Stimulated activated CD4-positive, alpha-beta T cell treated with anti-CD3 and anti-CD28 coated beads, Interleukin-15, amount 100 ng/mL, for 24 hours (primary cell): ENCODE measurements at regions not wholly inside any gene's neighbourhood (a gene's known extent, or its start where the extent isn't known, plus 50 kb on each side); places are given as distances from the start of the nearest gene placed in this dataset.

Source experiments
- DNase-seq: peaks from one replicate; pipeline ENCODE4 v3.0.0-alpha.2; 2020

- no peak for DNase-seq
Measured at GRCh38 chr4:173919196-173919595, 364.3 kb downstream of the FBXO8 start.

DNA sequence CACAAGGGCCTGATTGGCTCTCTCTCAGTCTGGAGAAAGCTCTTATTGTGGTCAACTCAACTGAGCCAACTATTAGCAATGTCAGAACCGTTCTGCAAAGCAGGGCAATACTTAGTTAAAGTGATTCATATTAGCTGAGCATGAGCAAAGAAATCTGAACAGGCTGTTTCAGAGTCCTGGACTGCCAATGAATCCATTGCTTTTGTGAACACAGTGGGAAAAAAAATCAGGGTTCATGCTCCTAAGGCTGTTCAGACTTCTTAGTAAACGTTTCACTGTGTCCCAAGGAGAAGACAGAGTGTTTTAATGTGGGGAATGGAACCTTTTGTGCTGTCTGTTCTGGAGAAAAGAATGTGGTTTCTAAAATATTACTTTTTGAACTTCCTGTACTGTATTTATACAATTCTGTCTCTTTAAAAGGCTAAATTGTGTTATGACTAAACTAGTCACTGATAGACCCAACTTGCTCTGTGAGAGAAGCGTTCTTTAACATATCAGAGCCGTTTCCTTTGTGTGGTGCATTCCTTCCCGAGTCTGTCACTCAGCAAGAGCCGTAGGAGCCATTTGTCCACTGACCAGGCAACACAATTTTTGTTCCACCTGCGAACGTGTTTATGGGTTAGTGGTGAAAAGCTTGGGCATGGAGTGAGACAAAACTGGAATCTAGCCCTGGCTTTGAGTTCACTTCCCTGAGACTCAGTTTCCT, 366.1 kb downstream of the FBXO8 start:
- DNase-seq: no peak

DNA sequence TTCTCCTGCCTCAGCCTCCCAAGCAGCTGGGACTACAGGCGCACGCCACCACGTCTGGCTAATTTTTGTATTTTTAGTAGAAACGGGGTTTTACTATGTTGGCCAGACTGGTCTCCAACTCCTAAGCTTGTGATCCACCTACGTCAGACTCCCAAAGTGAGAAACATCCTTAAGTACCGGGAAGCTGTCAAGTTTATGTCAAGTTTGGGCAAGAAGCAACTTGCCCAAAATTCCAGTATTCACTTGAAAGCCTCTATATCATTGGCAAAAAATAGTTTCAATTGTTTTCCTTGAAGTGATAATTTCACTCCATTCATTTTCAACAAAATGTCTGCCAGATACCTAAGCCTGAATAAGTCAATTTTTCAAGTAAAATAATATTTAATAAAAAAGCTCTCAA, 370.0 kb downstream of the FBXO8 start:
- DNase-seq: no peak

DNA sequence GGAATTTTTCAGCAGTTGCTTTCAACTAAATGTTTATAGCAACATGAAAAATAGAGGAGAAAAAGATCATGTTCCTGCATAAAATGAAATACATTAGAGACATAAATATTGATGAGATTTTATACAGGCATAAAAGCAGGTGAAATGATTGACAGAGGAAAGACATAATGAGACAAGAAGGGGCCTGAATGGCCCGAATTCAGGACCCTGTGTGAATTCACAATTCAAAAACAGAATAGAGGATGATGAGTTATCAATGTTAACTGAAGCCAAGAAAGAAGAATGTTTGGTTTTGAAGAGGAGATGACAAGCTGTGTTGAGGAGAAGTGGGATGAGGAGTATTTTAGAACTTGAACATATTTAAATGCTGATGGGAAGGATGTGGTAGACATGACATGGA, 371.1 kb downstream of the FBXO8 start:
- DNase-seq: no peak

- no peak for DNase-seq
Measured at GRCh38 chr4:173910891-173911290, 372.6 kb downstream of the FBXO8 start.

- no peak for DNase-seq
Measured at GRCh38 chr4:173909294-173909693, 374.2 kb downstream of the FBXO8 start.

GRCh38 chr4:173899813-173900212, 369.8 kb upstream of the HAND2 start:
- DNase-seq: no peak

- DNase-seq: no peak
Measured at GRCh38 chr4:173891072-173891471, 361.0 kb upstream of the HAND2 start.

DNA sequence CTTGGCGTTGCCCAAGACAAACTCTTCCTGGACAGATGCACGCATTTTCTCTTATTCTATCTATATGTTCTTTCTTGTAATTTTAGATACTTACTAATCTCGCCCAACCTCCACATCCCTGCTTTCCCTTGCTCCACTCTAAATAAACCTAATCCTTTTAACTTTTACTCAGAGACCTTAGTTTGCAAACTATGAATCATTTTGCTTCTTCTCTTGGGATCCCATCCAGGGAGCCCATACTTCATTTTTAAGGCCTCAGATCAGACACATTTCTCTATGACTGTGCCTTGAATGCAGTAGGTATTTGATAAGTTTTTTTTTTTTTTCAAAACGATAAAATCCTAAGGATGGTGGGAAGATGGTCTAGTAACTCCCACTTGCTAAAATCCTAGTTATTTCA, 353.8 kb upstream of the HAND2 start:
- DNase-seq: no peak

DNA sequence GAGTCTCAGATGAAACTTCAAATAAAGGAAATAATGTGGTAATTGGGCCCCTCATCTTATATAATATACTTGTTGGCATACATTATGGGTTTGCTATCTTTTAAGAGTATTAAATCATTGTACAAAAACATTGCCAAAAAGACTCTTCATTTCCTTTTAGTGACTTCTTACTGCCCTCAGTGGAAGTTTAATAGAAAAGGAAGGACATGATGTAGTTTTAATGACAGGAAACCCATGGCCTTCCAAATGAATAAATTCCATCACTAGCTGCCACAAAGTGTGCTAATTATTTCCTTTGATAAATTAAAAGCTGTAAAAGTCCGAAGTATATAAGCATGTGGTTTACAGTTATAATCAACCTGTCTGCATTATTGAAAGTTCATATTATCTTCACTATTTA, 350.9 kb upstream of the HAND2 start:
- DNase-seq: no peak

GRCh38 chr4:173879509-173879908, 349.5 kb upstream of the HAND2 start:
- no peak for DNase-seq

GRCh38 chr4:173878701-173879100, 348.7 kb upstream of the HAND2 start:
- no peak for DNase-seq

DNA sequence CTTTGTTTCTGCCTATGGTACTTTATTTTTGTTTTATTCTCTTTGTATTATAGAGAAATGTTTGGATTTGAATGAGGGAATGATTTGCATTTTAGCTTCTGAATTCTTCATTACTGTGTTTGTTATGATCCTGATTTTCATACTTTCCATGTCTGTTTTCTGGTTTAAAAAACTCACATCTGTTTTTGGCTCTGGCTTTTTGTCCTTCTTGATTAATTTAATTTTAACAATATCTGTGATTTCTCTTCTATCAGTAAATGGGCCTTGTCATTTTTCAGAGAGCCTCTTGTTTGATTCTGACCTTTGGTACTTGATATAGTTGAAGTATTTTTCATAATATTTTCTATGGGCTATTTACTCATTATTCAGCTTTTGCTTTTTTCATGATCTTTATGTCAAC, 341.6 kb upstream of the HAND2 start:
- DNase-seq: no peak

DNA sequence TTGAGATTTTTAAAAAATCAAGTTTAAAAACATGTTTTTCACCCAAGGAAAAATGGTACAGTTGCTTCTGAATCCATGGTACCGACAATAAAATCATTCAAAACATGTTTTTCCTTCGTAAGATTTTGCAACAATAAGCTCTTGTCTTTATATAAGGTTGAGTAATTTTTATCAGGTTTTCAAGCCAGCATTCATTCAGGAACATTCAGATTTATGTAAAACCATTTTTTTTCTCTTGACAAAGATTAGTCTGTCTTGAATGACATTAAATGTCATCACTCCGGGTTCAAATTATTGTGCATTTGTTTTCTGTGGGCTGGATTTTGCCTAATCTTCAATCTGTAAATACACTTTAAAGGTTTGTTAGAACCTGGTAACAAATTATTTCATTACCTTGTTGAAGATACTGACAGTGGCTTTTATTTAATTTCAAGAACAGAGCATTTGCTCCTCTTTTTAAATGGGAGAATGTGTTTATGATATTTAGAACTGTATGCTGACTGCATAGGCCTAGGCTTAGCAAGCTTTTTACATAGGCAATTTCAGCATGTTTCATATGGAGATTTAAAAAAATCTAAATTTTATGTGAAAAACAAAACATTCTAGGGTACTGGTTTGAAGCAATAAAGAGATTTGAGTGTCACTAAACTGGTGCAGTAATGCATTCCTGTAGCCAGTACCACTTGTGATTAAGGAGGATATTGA, 336.4 kb upstream of the HAND2 start:
- DNase-seq: no peak

DNA sequence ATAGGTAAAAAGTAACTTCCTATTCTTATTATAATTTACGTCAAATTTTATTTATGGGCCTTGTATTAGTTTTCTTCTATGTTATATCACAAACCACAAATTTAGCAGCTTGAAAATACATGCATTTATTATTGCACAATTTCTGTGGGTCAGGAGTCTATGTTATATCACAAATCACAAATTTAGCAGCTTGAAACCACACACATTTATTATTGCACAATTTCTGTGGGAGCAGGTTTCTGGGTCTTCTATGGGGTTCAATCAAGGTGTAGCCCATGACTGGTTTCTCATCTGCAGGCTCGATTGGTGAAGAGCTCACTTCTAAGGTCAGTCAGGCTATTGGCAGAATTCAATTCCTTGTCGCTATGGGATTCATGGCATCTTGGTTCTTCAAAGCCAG, 332.7 kb upstream of the HAND2 start:
- no peak for DNase-seq

DNA sequence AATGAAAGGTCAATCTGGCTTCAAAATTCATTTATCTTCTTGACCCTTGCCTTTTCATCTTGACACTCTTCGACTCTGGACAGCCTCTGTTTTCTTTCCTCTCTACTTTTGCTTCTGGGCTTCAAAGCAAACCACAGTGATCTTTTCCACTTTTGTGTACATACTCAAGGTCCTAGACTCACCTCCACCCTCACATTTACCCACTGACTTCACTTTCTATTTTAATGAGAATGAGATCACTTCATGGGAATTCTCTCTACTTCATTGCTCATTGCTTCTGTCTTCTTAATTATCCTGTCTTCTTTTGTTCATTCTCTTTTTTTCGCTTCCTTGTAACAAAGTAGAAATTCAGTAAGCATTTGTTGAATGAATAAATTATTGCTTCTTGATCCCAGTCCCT, 330.1 kb upstream of the HAND2 start:
- no peak for DNase-seq

DNA sequence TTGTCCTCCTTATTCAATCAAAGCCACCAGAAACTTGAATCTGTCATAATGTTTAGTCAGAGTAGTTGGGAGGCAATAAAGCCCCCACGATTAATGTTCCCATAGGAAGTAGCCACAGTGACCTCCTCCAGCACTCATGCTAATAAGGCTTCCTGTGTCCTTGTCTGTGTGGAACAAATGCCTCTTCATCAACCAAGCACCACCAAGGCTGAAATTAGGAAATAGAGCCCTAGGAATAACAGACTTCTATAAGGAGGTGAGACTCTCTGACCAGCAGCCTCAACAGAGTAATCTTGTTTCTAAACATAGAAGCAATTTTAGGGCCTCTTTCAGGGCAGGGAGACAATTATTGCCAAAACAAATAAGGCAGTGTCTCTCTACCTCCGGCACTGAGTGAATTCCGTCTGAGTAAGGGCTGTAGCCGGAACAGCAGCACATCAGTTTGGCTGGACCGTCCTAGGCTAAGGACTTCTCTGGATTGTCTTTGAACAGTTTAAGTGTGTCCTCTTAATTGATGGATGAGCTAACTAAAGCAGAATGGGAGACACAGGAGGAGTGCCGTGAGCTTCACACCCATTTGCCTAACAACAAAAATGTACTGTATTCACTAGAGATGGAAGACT, 329.2 kb upstream of the HAND2 start:
- DNase-seq: no peak

GRCh38 chr4:173858471-173858870, 328.4 kb upstream of the HAND2 start:
- DNase-seq: no peak

DNA sequence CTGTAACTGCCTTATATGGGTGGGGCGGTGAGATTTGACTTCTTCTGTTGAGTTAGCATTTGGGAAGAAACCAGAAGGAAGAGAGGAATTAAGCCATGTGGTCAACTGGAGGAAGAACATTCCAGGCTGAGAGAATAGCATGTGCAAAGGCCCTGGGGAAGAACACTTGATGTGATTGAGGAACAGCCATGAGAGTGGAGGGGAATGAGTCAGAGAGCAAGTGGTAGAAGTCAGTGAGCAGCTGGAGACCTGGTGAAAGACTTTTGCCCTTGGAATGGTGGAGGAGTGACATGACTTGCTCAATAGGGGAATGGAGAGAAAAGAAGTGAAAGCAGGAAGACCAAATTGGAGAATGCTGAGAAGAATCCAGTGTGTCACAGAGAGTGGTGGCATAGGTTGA, 327.8 kb upstream of the HAND2 start:
- DNase-seq: no peak

GRCh38 chr4:173855015-173855414, 325.0 kb upstream of the HAND2 start:
- DNase-seq: no peak

DNA sequence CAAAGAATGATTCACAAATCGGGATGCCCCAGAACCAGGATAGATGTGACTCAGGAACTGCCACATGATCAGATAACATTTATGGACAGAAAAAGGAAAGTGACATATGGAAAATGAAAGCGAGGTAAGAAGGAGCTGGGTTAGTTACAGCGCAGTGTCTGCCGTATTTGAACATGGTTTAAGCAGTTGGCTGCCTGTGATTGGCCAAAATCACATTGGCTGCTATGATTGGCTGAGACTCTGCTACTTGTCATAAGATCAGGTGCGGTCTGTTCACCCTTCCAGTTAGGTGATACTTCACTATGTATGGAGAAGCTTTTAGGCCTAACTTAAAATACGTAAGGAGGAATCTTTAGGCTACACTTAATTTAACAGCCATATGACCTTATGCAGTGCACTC, 322.7 kb upstream of the HAND2 start:
- no peak for DNase-seq

DNA sequence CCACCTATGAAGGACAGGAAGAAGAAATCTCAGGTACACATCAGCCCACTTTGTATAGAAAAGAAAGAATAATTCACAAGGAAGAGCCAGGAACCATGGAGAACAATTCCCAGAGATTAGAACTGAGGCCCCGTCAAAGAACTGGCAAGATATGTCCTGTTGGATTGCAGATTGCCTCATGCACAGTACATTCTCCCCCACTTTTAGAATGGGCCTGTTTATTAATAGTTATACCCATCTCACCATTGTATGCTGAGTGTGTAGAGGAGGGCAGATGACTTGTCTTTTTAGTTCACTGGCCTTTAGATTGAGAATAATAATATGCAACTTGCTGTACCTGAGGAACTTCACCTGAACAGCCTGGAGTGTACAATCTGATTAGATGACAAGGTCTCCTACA, 315.6 kb upstream of the HAND2 start:
- DNase-seq: no peak

DNA sequence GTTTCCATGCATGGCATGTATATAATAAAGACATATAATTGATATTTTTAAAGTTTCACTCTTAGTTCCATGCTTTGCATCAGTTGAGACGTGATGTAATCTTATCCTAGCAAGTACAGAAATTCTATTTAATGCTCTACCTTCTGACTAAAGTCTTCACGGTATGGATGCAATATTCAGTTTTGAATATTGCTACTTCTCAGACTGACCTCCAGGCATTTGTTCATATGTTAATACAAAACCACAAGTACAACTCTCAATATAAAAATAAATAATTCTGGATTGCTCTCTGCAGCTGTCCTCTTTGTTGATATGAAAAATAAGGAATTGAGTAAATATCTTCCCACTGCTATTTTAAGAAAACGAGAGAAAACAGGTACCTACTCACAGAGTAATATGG, 309.8 kb upstream of the HAND2 start:
- no peak for DNase-seq

- no peak for DNase-seq
Measured at GRCh38 chr4:173837517-173837916, 307.5 kb upstream of the HAND2 start.

GRCh38 chr4:173835903-173836302, 305.9 kb upstream of the HAND2 start:
- DNase-seq: no peak
